ENCODE measurements at regions not wholly inside any gene's neighbourhood (a gene's known extent, or its start where the extent isn't known, plus 50 kb on each side); places are given as distances from the start of the nearest gene placed in this dataset.

GRCh38 chr5:61949679-61950435, 356.1 kb upstream of the KIF2A start:
- Histone ChIP-seq H3F3A (ENCODE audit: control insufficient read depth, insufficient read depth) (no peaks in the 10 kb centered on the region), H3K4me1 (ENCODE audit: control insufficient read depth, low read length) (no peaks in the 10 kb centered on the region), H3K9me2 (replicated peaks; ENCODE audit: control insufficient read depth, low read length) (no peaks in the 10 kb centered on the region), H3K27ac (ENCODE audit: low read depth, low read length) (no peak overlapping the region), H3K36me3 (ENCODE audit: control insufficient read depth, low read length) (no peaks in the 10 kb centered on the region), H3K4me3 (ENCODE audit: low read length) (no peak overlapping the region), H3K79me2 (ENCODE audit: control insufficient read depth, low read length) (no peaks in the 10 kb centered on the region), H3K27me3 (ENCODE audit: control insufficient read depth, low read length) (no peaks in the 10 kb centered on the region), H3K4me2 (ENCODE audit: low read length) (no peak overlapping the region), H3K9me3 (ENCODE audit: control insufficient read depth, insufficient read depth, low read length) (no peaks in the 10 kb centered on the region), H4K20me1 (ENCODE audit: control insufficient read depth, insufficient read depth, low read depth, low read length) (no peaks in the 10 kb centered on the region)
- TF ChIP-seq CTCF (IDR thresholded peaks at IDR 0.05; ENCODE audit: low read depth, low read length, poor library complexity, severe bottlenecking) (no peak), EZH2phosphoT487 (IDR thresholded peaks at IDR 0.05; ENCODE audit: borderline replicate concordance, low read length) (no peak)

- no peaks in the 10 kb centered on the region for H3K27me3 ChIP-seq (ENCODE audit: control insufficient read depth, low read length)
- no peaks in the 10 kb centered on the region for H3F3A ChIP-seq (ENCODE audit: control insufficient read depth, insufficient read depth)
- H3K27ac ChIP-seq (ENCODE audit: low read depth, low read length): no peak overlapping the region
- H3K79me2 ChIP-seq (ENCODE audit: control insufficient read depth, low read length): no peaks in the 10 kb centered on the region
- no peak overlapping the region for H3K4me3 ChIP-seq (ENCODE audit: low read length)
- H3K4me2 ChIP-seq (ENCODE audit: low read length): no peak overlapping the region
- no peak for TF ChIP-seq EZH2phosphoT487 (IDR thresholded peaks at IDR 0.05; ENCODE audit: borderline replicate concordance, low read length)
- TF ChIP-seq CTCF (IDR thresholded peaks at IDR 0.05; ENCODE audit: low read depth, low read length, poor library complexity, severe bottlenecking): no peak
- no peaks in the 10 kb centered on the region for H3K4me1 ChIP-seq (ENCODE audit: control insufficient read depth, low read length)
- H3K9me2 ChIP-seq (replicated peaks; ENCODE audit: control insufficient read depth, low read length): no peaks in the 10 kb centered on the region
- H4K20me1 ChIP-seq (ENCODE audit: control insufficient read depth, insufficient read depth, low read depth, low read length): no peaks in the 10 kb centered on the region
- H3K9me3 ChIP-seq (ENCODE audit: control insufficient read depth, insufficient read depth, low read length): no peaks in the 10 kb centered on the region
- H3K36me3 ChIP-seq (ENCODE audit: control insufficient read depth, low read length): no peaks in the 10 kb centered on the region
Measured at GRCh38 chr5:61951295-61951694, 354.7 kb upstream of the KIF2A start.

GRCh38 chr5:61953913-61954312, 352.1 kb upstream of the KIF2A start:
- H3K4me2 ChIP-seq (ENCODE audit: low read length): no peak overlapping the region
- H3K79me2 ChIP-seq (ENCODE audit: control insufficient read depth, low read length): no peaks in the 10 kb centered on the region
- no peak overlapping the region for H3K27ac ChIP-seq (ENCODE audit: low read depth, low read length)
- TF ChIP-seq EZH2phosphoT487 (IDR thresholded peaks at IDR 0.05; ENCODE audit: borderline replicate concordance, low read length): no peak
- no peak for TF ChIP-seq CTCF (IDR thresholded peaks at IDR 0.05; ENCODE audit: low read depth, low read length, poor library complexity, severe bottlenecking)
- no peaks in the 10 kb centered on the region for H3F3A ChIP-seq (ENCODE audit: control insufficient read depth, insufficient read depth)
- no peaks in the 10 kb centered on the region for H3K27me3 ChIP-seq (ENCODE audit: control insufficient read depth, low read length)
- no peak overlapping the region for H3K4me3 ChIP-seq (ENCODE audit: low read length)
- no peaks in the 10 kb centered on the region for H4K20me1 ChIP-seq (ENCODE audit: control insufficient read depth, insufficient read depth, low read depth, low read length)
- no peaks in the 10 kb centered on the region for H3K4me1 ChIP-seq (ENCODE audit: control insufficient read depth, low read length)
- no peaks in the 10 kb centered on the region for H3K9me2 ChIP-seq (replicated peaks; ENCODE audit: control insufficient read depth, low read length)
- H3K36me3 ChIP-seq (ENCODE audit: control insufficient read depth, low read length): no peaks in the 10 kb centered on the region
- no peaks in the 10 kb centered on the region for H3K9me3 ChIP-seq (ENCODE audit: control insufficient read depth, insufficient read depth, low read length)

All from DOHH2 (cell line).